Endothelial cell of umbilical vein (primary cell): ENCODE measurements at regions not wholly inside any gene's neighbourhood (a gene's known extent, or its start where the extent isn't known, plus 50 kb on each side); places are given as distances from the start of the nearest gene placed in this dataset.
A peak's percentile ranks its signal among the peaks of the same experiment; 100 is the strongest.

Experiments used
- BruUV-seq: library from RNA; stranded (reverse); fragments of 400-500 nt; replicated peaks from 2 replicates; lab custom pipeline; 2021; lab: Mats Ljungman, UMichigan
- CTCF ChIA-PET: fragments of 300-600, 350-600 bp; sonication (Branson Sonifier 250); formaldehyde crosslinking; loops from one replicate; lab custom pipeline; 2021; ENCODE audit warnings: antibody characterized with exemption, inconsistent platforms; lab: Charles Lee
- POLR2A ChIA-PET: fragments of 300-600, 350-600 bp; sonication (Branson Sonifier 250); formaldehyde crosslinking; loops from one replicate; lab custom pipeline; 2021; ENCODE audit warnings: antibody characterized with exemption, inconsistent platforms; lab: Charles Lee
- DNase-seq: peaks from one replicate; pipeline ENCODE4 v3.0.0-alpha.2; 2011; ENCODE audit warnings: low read depth, low spot score
- FAIRE-seq: peaks from 2 replicates; lab custom pipeline; 2011; peaks lifted over from hg19 to GRCh38; lab: Jason Lieb, UNC
- H2AFZ ChIP-seq: 2 replicates; pipeline ENCODE4 v1.6.0; 2012; ENCODE audit warnings: low read depth, low read length, control low read depth, inconsistent platforms
- H3K27ac ChIP-seq: 2 replicates; pipeline ENCODE4 v1.5.1; 2011; ENCODE audit warnings: low read depth, mild to moderate bottlenecking, control low read depth, low read length, moderate library complexity; ENCODE audit not compliant: insufficient read depth
- H3K27me3 ChIP-seq, 2 experiments: 2 replicates each; pipeline versions ENCODE4 v1.6.0 to v1.6.1; 2011; ENCODE audit warnings: low read length in 2 of 2, mixed read lengths in 1 of 2; ENCODE audit not compliant: control insufficient read depth in 2 of 2, insufficient read depth in 2 of 2
- H3K36me3 ChIP-seq, 2 experiments: 2 replicates in 1 of 2; 3 replicates in 1 of 2; pipeline ENCODE4 v1.5.1; 2011; ENCODE audit warnings: low read length in 2 of 2, mild to moderate bottlenecking in 1 of 2, moderate library complexity in 1 of 2; ENCODE audit not compliant: control insufficient read depth in 2 of 2, insufficient read depth in 2 of 2; ENCODE audit errors: extremely low read depth in 1 of 2
- H3K4me1 ChIP-seq: 3 replicates; pipeline ENCODE4 v1.5.1; 2011; ENCODE audit warnings: mild to moderate bottlenecking, low read length; ENCODE audit not compliant: control insufficient read depth, insufficient read depth; ENCODE audit errors: extremely low read depth
- H3K4me2 ChIP-seq: 2 replicates; pipeline ENCODE4 v1.6.1; 2011; ENCODE audit warnings: low read length, control low read depth, mixed read lengths; ENCODE audit not compliant: insufficient read depth
- H3K4me3 ChIP-seq, 3 experiments: fragments of 200-600 bp in 1 of 3; sonication (generic), shearing (Covaris generic) in 1 of 3; replicated peaks in 1 of 3; 2 replicates each; pipeline ENCODE4 v1.5.1; 2011 to 2016; ENCODE audit warnings: control low read depth in 3 of 3, low read length in 3 of 3, mild to moderate bottlenecking in 2 of 3, inconsistent platforms in 1 of 3, low read depth in 1 of 3, moderate library complexity in 1 of 3; ENCODE audit not compliant: insufficient read depth in 1 of 3
- H3K79me2 ChIP-seq: 2 replicates; pipeline ENCODE4 v1.6.0; 2012; ENCODE audit warnings: low read length, inconsistent platforms; ENCODE audit not compliant: control insufficient read depth, insufficient read depth
- H3K9ac ChIP-seq: replicated peaks from 2 replicates; pipeline ENCODE3; 2011; ENCODE audit warnings: low read length, control low read depth; ENCODE audit not compliant: insufficient read depth; ENCODE audit errors: extremely low read depth
- H3K9me1 ChIP-seq: replicated peaks from 3 replicates; pipeline ENCODE4 v1.6.0; 2011; ENCODE audit warnings: mild to moderate bottlenecking, low read length; ENCODE audit not compliant: control insufficient read depth, insufficient read depth; ENCODE audit errors: extremely low read depth
- H3K9me3 ChIP-seq: replicated peaks from 2 replicates; pipeline ENCODE4 v1.5.1; 2012; ENCODE audit warnings: low read length, inconsistent platforms; ENCODE audit not compliant: control insufficient read depth, insufficient read depth
- H4K20me1 ChIP-seq: replicated peaks from 2 replicates; pipeline ENCODE3; 2011; ENCODE audit warnings: mild to moderate bottlenecking, low read length; ENCODE audit not compliant: control insufficient read depth, insufficient read depth; ENCODE audit errors: extremely low read depth
- EZH2 ChIP-seq: IDR thresholded peaks from 2 replicates; pipeline ENCODE4 v1.6.1; 2012; ENCODE audit warnings: borderline replicate concordance, low read depth, mild to moderate bottlenecking, moderate library complexity, low read length, inconsistent platforms; ENCODE audit not compliant: severe bottlenecking
- FOS ChIP-seq: IDR thresholded peaks from 2 replicates; pipeline ENCODE4 v1.6.1; 2011; ENCODE audit warnings: mild to moderate bottlenecking, low read length, moderate library complexity, borderline replicate concordance; ENCODE audit not compliant: insufficient read depth
- GATA2 ChIP-seq: IDR thresholded peaks from 2 replicates; pipeline ENCODE4 v1.7.0; 2011; ENCODE audit warnings: low read depth, mild to moderate bottlenecking, moderate library complexity, mixed read lengths, low read length; ENCODE audit not compliant: insufficient read length, insufficient read depth
- JUN ChIP-seq: IDR thresholded peaks from 2 replicates; pipeline ENCODE4 v1.6.1; 2011; ENCODE audit warnings: borderline replicate concordance, low read depth; ENCODE audit not compliant: insufficient read length, insufficient read depth
- MYC ChIP-seq: IDR thresholded peaks from one replicate; pipeline ENCODE4 v1.6.1; 2011; ENCODE audit warnings: mild to moderate bottlenecking, low read depth, low read length
- POLR2A ChIP-seq: IDR thresholded peaks from 2 replicates; pipeline ENCODE4 v1.6.1; 2012; ENCODE audit warnings: low read depth, mild to moderate bottlenecking, control low read depth, low read length
- POLR2AphosphoS5 ChIP-seq: IDR thresholded peaks from 2 replicates; pipeline ENCODE4 v1.6.1; 2012; ENCODE audit warnings: low read depth, mild to moderate bottlenecking, control low read depth, low read length, moderate library complexity; ENCODE audit not compliant: insufficient read depth
- dilution Hi-C: fragments of 300-500 bp; cut with MboI; formaldehyde crosslinking; loops from one replicate; pipeline ENCODE4 v1.15.0; 2019; ENCODE audit warnings: low sequenced_read_pairs; ENCODE audit not compliant: extremely low pct_ligation_motif_present
- intact Hi-C: fragments of 100-400 bp; cut with micrococcal nuclease; formaldehyde crosslinking; loops from one replicate; pipeline ENCODE4 v1.10.0; 2022
- TF ChIP-seq, protein P1 (sequence below): IDR thresholded peaks from 2 replicates; pipeline ENCODE4 v1.6.1; 2011; ENCODE audit not compliant: insufficient read depth, insufficient read length
- TF ChIP-seq, protein P2 (sequence below), 2 donors: IDR thresholded peaks; 1 replicate in 1 of 2; 2 replicates in 1 of 2; pipeline ENCODE4 v1.5.1; 2011; ENCODE audit warnings: low read length in 2 of 2, mild to moderate bottlenecking in 2 of 2, moderate library complexity in 2 of 2, control low read depth in 1 of 2, inconsistent platforms in 1 of 2, low read depth in 1 of 2; ENCODE audit not compliant: insufficient read depth in 1 of 2; ENCODE audit errors: extremely low read depth in 1 of 2

DNA sequence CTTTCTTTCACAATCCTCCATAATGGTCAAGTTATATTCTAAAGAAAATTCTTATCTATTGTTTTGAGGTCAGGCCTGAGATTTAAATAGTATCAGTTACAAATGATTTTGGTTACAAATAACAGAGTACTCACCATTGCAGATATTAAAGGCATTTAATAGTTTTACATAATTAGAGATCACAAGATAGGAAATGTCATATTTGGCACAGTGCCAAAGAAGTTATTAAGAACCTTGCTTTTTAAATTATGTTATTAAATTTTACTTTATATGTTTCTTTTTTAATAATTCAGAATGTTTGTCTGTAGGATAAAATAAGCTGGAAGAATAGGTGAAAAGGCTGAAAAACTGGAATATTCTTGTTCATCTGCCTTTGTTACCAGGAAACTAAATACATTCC lies 1174.7 kb downstream of the PCDH18 start:
- CTCF ChIA-PET = interaction anchor here (1.1 kb wide), 1 partner anchor 29 kb away, joined by 3 read pairs; no protein-coding TSS in a partner anchor
- dilution Hi-C loops = no loop called here
- Histone ChIP-seq H3K4me1 (no peaks in the 10 kb centered on the region), H3K9me3 (no peaks in the 10 kb centered on the region), H3K79me2 (no peaks in the 10 kb centered on the region), H4K20me1 (no peaks in the 10 kb centered on the region), H3K9ac (no peak overlapping the region), H3K36me3 (no peaks in the 10 kb centered on the region), H3K9me1 (no peaks in the 10 kb centered on the region), H3K27ac (no peak overlapping the region), H3K27me3 (no peaks in the 10 kb centered on the region), H2AFZ (no peak overlapping the region), H3K4me2 (no peak overlapping the region), H3K4me3 (no peak overlapping the region)
- POLR2A ChIA-PET = no interaction called here
- FAIRE-seq (no peak), DNase-seq (peak; percentile 18)
- TF ChIP-seq JUN (no peak), GATA2 (no peak), EZH2 (no peak), FOS (no peak), POLR2A (no peak), POLR2AphosphoS5 (no peak), MYC (no peak)
- TF ChIP-seq, protein P1, sequence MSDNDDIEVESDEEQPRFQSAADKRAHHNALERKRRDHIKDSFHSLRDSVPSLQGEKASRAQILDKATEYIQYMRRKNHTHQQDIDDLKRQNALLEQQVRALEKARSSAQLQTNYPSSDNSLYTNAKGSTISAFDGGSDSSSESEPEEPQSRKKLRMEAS = no peak
- BruUV-seq = no TSS peak
- intact Hi-C loops = no loop called here

DNA sequence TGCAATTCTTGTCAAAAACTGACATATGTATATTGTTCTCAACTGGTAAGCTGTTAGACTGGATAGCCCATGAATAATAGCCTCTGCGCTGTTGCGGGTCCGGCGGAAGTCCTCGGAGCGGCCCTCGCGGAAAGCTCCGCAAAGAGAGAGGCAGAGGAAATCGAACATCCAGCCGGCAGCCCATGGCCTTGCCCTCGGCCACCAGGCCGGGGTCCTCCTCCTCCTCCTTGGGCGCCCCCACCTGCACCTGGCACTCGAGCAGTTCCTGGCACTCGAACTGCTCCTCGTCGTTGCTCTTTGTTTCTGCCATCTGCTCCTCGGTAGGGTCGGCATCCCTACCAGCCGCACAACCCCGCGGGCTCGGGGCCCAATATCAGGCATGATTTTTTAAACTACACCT lies 1176.3 kb downstream of the PCDH18 start:
- FAIRE-seq (no peak), DNase-seq (no peak)
- no peak for TF ChIP-seq GATA2
- no peak for TF ChIP-seq POLR2A
- TF ChIP-seq EZH2 = no peak
- TF ChIP-seq, protein P2, sequence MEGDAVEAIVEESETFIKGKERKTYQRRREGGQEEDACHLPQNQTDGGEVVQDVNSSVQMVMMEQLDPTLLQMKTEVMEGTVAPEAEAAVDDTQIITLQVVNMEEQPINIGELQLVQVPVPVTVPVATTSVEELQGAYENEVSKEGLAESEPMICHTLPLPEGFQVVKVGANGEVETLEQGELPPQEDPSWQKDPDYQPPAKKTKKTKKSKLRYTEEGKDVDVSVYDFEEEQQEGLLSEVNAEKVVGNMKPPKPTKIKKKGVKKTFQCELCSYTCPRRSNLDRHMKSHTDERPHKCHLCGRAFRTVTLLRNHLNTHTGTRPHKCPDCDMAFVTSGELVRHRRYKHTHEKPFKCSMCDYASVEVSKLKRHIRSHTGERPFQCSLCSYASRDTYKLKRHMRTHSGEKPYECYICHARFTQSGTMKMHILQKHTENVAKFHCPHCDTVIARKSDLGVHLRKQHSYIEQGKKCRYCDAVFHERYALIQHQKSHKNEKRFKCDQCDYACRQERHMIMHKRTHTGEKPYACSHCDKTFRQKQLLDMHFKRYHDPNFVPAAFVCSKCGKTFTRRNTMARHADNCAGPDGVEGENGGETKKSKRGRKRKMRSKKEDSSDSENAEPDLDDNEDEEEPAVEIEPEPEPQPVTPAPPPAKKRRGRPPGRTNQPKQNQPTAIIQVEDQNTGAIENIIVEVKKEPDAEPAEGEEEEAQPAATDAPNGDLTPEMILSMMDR (IDR thresholded peaks at IDR 0.05; ENCODE audit: extremely low read depth in 1 of 2, insufficient read depth in 1 of 2, low read depth in 1 of 2, low read length in 2 of 2) = no peak
- TF ChIP-seq JUN = no peak
- TF ChIP-seq, protein P1 = no peak
- H3K4me2 ChIP-seq = no peak overlapping the region
- H3K4me3 ChIP-seq = no peak overlapping the region
- H3K9ac ChIP-seq = no peak overlapping the region
- H3K36me3 ChIP-seq = no peaks in the 10 kb centered on the region
- H3K4me1 ChIP-seq = no peaks in the 10 kb centered on the region
- ChIA-PET POLR2A (no interaction called here), CTCF (no interaction called here)
- no peaks in the 10 kb centered on the region for H3K27me3 ChIP-seq
- intact Hi-C loops (no loop called here), dilution Hi-C loops (no loop called here)
- no peaks in the 10 kb centered on the region for H3K79me2 ChIP-seq
- no peak overlapping the region for H3K27ac ChIP-seq
- H4K20me1 ChIP-seq = no peaks in the 10 kb centered on the region
- no peak overlapping the region for H2AFZ ChIP-seq
- no TSS peak for BruUV-seq
- H3K9me3 ChIP-seq = no peaks in the 10 kb centered on the region
- no peaks in the 10 kb centered on the region for H3K9me1 ChIP-seq
